ENCODE measurements at regions not wholly inside any gene's neighbourhood (a gene's known extent, or its start where the extent isn't known, plus 50 kb on each side); places are given as distances from the start of the nearest gene placed in this dataset.
"Not testable (repeated sequence)": the region's sequence is repeated elsewhere in the genome, so short reads cannot be mapped to it uniquely, and the experiment has no call there.

DNA sequence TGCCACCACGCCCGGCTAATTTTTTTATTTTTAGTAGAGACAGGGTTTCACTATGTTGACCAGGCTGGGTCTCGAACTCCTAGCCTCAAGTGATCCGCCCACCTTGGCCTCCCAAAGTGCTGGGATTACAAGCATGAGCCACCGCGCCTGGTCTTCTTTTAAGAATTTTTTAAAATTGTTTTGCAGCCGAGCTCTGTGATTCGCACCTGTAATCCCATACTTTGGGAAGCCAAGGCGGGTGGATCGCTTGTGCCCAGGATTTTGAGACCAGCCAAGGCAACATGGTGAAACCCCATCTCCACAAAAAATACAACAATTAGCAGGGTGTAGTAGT, 73.3 kb downstream of the SOX9 start:
- not testable (repeated sequence) for TF ChIP-seq GABPA (IDR thresholded peaks at IDR 0.05 in 1 of 2, conservative IDR thresholded peaks at IDR 0.05 in 1 of 2); TAF1 (conservative IDR thresholded peaks at IDR 0.05); YY1 (IDR thresholded peaks at IDR 0.05); HNF4G (IDR thresholded peaks at IDR 0.05); HNF4A (conservative IDR thresholded peaks at IDR 0.05); RXRA (IDR thresholded peaks at IDR 0.05); JUND (IDR thresholded peaks at IDR 0.05); RAD21 (IDR thresholded peaks at IDR 0.05)
- TF ChIP-seq, protein P1, sequence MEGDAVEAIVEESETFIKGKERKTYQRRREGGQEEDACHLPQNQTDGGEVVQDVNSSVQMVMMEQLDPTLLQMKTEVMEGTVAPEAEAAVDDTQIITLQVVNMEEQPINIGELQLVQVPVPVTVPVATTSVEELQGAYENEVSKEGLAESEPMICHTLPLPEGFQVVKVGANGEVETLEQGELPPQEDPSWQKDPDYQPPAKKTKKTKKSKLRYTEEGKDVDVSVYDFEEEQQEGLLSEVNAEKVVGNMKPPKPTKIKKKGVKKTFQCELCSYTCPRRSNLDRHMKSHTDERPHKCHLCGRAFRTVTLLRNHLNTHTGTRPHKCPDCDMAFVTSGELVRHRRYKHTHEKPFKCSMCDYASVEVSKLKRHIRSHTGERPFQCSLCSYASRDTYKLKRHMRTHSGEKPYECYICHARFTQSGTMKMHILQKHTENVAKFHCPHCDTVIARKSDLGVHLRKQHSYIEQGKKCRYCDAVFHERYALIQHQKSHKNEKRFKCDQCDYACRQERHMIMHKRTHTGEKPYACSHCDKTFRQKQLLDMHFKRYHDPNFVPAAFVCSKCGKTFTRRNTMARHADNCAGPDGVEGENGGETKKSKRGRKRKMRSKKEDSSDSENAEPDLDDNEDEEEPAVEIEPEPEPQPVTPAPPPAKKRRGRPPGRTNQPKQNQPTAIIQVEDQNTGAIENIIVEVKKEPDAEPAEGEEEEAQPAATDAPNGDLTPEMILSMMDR (IDR thresholded peaks at IDR 0.05; ENCODE audit: low read depth, low read length, missing input control), result not testable (repeated sequence)
- TF ChIP-seq, protein P2, sequence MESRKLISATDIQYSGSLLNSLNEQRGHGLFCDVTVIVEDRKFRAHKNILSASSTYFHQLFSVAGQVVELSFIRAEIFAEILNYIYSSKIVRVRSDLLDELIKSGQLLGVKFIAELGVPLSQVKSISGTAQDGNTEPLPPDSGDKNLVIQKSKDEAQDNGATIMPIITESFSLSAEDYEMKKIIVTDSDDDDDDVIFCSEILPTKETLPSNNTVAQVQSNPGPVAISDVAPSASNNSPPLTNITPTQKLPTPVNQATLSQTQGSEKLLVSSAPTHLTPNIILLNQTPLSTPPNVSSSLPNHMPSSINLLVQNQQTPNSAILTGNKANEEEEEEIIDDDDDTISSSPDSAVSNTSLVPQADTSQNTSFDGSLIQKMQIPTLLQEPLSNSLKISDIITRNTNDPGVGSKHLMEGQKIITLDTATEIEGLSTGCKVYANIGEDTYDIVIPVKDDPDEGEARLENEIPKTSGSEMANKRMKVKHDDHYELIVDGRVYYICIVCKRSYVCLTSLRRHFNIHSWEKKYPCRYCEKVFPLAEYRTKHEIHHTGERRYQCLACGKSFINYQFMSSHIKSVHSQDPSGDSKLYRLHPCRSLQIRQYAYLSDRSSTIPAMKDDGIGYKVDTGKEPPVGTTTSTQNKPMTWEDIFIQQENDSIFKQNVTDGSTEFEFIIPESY (IDR thresholded peaks at IDR 0.05), result not testable (repeated sequence)
- TF ChIP-seq, protein P3, sequence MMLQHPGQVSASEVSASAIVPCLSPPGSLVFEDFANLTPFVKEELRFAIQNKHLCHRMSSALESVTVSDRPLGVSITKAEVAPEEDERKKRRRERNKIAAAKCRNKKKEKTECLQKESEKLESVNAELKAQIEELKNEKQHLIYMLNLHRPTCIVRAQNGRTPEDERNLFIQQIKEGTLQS (IDR thresholded peaks at IDR 0.05), result not testable (repeated sequence)
- TF ChIP-seq, protein P4, sequence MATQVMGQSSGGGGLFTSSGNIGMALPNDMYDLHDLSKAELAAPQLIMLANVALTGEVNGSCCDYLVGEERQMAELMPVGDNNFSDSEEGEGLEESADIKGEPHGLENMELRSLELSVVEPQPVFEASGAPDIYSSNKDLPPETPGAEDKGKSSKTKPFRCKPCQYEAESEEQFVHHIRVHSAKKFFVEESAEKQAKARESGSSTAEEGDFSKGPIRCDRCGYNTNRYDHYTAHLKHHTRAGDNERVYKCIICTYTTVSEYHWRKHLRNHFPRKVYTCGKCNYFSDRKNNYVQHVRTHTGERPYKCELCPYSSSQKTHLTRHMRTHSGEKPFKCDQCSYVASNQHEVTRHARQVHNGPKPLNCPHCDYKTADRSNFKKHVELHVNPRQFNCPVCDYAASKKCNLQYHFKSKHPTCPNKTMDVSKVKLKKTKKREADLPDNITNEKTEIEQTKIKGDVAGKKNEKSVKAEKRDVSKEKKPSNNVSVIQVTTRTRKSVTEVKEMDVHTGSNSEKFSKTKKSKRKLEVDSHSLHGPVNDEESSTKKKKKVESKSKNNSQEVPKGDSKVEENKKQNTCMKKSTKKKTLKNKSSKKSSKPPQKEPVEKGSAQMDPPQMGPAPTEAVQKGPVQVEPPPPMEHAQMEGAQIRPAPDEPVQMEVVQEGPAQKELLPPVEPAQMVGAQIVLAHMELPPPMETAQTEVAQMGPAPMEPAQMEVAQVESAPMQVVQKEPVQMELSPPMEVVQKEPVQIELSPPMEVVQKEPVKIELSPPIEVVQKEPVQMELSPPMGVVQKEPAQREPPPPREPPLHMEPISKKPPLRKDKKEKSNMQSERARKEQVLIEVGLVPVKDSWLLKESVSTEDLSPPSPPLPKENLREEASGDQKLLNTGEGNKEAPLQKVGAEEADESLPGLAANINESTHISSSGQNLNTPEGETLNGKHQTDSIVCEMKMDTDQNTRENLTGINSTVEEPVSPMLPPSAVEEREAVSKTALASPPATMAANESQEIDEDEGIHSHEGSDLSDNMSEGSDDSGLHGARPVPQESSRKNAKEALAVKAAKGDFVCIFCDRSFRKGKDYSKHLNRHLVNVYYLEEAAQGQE (IDR thresholded peaks at IDR 0.05), result not testable (repeated sequence)

All from liver (tissue), 3 donors.